Heart left ventricle (tissue), 16 donors: ENCODE measurements at regions not wholly inside any gene's neighbourhood (a gene's known extent, or its start where the extent isn't known, plus 50 kb on each side); places are given as distances from the start of the nearest gene placed in this dataset.

Experiments used
- ATAC-seq, 4 donors: fragments of 200-7000 bp; cut with Tn5 transposase; one replicate each; pipeline ENCODE4 v1.9.1; 2020 to 2022; ENCODE audit warnings: moderate library complexity in 4 of 4, mild to moderate bottlenecking in 3 of 4, moderate number of reproducible peaks in 1 of 4
- DNase-seq, 5 donors: peaks; one replicate each; pipeline ENCODE4 v3.0.0-alpha.2; 2020
- H3K27ac ChIP-seq, 12 donors: fragments of 200-600 bp; sonication (generic) in 4 of 12; one replicate each; pipeline versions ENCODE4 v1.5.0 to v1.8.0; 2016 to 2022; ENCODE audit warnings: mild to moderate bottlenecking in 2 of 12
- H3K27me3 ChIP-seq, 9 donors: fragments of 200-600 bp; sonication (generic) in 2 of 9; one replicate each; pipeline versions ENCODE4 v1.5.1 to v1.8.0; 2016 to 2022; ENCODE audit warnings: mild to moderate bottlenecking in 3 of 9
- H3K36me3 ChIP-seq, 9 donors: fragments of 200-600 bp; sonication (generic) in 2 of 9; one replicate each; pipeline versions ENCODE4 v1.5.0 to v1.8.0; 2018 to 2022; ENCODE audit warnings: mild to moderate bottlenecking in 2 of 9
- H3K4me1 ChIP-seq, 12 donors: fragments of 200-600 bp; sonication (generic) in 4 of 12; one replicate each; pipeline versions ENCODE4 v1.5.0 to v1.8.0; 2016 to 2022; ENCODE audit warnings: mild to moderate bottlenecking in 3 of 12
- H3K4me3 ChIP-seq, 12 donors: fragments of 200-600 bp; sonication (generic) in 4 of 12; one replicate each; pipeline versions ENCODE4 v1.5.0 to v1.8.0; 2017 to 2022; ENCODE audit warnings: mild to moderate bottlenecking in 9 of 12, moderate library complexity in 4 of 12
- H3K9me3 ChIP-seq, 12 donors: fragments of 200-600 bp; sonication (generic) in 4 of 12; one replicate each; pipeline versions ENCODE4 v1.5.0 to v1.8.0; 2016 to 2022; ENCODE audit warnings: mild to moderate bottlenecking in 1 of 12
- POLR2A ChIP-seq, 2 donors: fragments of 450-650 bp; IDR thresholded peaks; one replicate each; pipeline ENCODE4 v1.6.1; 2017; ENCODE audit warnings: antibody characterized with exemption in 2 of 2, mild to moderate bottlenecking in 2 of 2, moderate library complexity in 2 of 2
- WGBS, 4 donors: extraction: QIAGEN DNeasy Blood & Tissue Kit in 2 of 4; methylation state at CpG; one replicate each; pipeline versions ENCODE4 v1.1.5 to v1.1.7; 2013 to 2018; 5-methylcytosine and 5-hydroxymethylcytosine counted together
- intact Hi-C, 10 donors: fragments of 100-400 bp; cut with DNase I; formaldehyde crosslinking; loops; one replicate each; pipeline versions ENCODE4 v1.11.1 to v1.14.2; 2022
- TF ChIP-seq, protein P1 (sequence below), 12 donors: fragments of 200-600 bp; sonication (generic) in 4 of 12; IDR thresholded peaks; one replicate each; pipeline versions ENCODE4 v1.5.0 to v1.8.0; 2018 to 2022; ENCODE audit warnings: antibody characterized with exemption in 12 of 12, mild to moderate bottlenecking in 5 of 12
- donor health status: ischemic (EF 13 %, LVEDD 7.1; RV severe dilation, severe dysfunction).
- donor health status: healthy with polysubstance abuse.
- donor health status: DM: no; HTN: yes; CAD: no.
- donor health status: DM: no; HTN: no; CAD: no.
- donor health status: ischemic (EF 25% LVEDD 6.9; RV normal size, moderate dysfunction).
- donor health status: ischemic (EF 25% LVEDD 5.7; RV mildly dilated, moderate dysfunction).
- donor health status: healthy.
- donor health status: DM: yes; HTN: yes; CAD: no.
- donor health status: ischemic (EF 35%, LVEDD 5.7; RV mildly dilated, moderate dysfunction).
- donor health status: nonischemic (EF 11% LVEDD 7.7; RV severe dilation, severe dysfunction).
- donor health status: DM: yes; HTN: yes; CAD: no.
- donor health status: PGD.
- donor health status: ischemic (EF 29% LVEDD 5.4; RV normal size, mild dysfunction).
- donor health status: nonischemic (EF 23%, LVEDD 6.1; RV moderate dilation, normal function).

DNA sequence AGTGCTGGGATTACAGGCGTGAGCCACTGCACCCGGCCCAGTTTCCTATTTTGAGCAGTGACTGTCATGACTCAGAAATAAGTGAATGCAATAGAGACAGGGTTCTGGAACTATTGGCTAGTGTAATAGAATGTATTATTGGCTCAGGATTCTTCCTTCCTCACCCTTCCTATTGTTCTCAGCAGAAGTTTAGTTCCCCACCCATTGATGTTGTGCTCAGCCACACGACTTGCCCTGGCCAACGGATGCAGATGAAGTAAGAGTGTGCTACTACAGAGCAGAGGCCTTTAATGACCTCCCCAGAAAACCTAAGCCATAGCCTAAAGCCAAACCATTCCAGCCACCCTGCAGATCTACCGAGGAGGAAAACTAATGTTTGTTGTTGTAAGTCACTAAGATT is 287.9 kb downstream of the AGTPBP1 start:
- intact Hi-C loops: loop anchor here in 2 of 10 donors (5.0 to 10.0 kb wide), 2 partner anchors 68 to 81 kb away; no protein-coding TSS in a partner anchor
- peaks cover 0 to 9% (median 0%) of the 10 kb centered on the region in 12 donors for H3K9me3 ChIP-seq
- DNase-seq (peak in 4 of 5 donors; percentile 38 to 49 (median 43)), ATAC-seq (peak; percentile 71 to 99 (median 84))
- WGBS, 4 donors: 53 to 66% (median 62%) methylated on average over 5 of the region's 5 CpGs
- no peaks in the 10 kb centered on the region for H3K36me3 ChIP-seq
- peak overlapping the region in 3 of 12 donors; percentile 29 to 60 (median 43) for H3K27ac ChIP-seq
- TF ChIP-seq, protein P1, sequence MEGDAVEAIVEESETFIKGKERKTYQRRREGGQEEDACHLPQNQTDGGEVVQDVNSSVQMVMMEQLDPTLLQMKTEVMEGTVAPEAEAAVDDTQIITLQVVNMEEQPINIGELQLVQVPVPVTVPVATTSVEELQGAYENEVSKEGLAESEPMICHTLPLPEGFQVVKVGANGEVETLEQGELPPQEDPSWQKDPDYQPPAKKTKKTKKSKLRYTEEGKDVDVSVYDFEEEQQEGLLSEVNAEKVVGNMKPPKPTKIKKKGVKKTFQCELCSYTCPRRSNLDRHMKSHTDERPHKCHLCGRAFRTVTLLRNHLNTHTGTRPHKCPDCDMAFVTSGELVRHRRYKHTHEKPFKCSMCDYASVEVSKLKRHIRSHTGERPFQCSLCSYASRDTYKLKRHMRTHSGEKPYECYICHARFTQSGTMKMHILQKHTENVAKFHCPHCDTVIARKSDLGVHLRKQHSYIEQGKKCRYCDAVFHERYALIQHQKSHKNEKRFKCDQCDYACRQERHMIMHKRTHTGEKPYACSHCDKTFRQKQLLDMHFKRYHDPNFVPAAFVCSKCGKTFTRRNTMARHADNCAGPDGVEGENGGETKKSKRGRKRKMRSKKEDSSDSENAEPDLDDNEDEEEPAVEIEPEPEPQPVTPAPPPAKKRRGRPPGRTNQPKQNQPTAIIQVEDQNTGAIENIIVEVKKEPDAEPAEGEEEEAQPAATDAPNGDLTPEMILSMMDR (IDR thresholded peaks at IDR 0.05): no peak
- TF ChIP-seq POLR2A (IDR thresholded peaks at IDR 0.05): no peak
- H3K4me3 ChIP-seq: no peak overlapping the region
- H3K4me1 ChIP-seq: peaks cover 0 to 4% (median 0%) of the 10 kb centered on the region in 12 donors
- no peaks in the 10 kb centered on the region for H3K27me3 ChIP-seq

DNA sequence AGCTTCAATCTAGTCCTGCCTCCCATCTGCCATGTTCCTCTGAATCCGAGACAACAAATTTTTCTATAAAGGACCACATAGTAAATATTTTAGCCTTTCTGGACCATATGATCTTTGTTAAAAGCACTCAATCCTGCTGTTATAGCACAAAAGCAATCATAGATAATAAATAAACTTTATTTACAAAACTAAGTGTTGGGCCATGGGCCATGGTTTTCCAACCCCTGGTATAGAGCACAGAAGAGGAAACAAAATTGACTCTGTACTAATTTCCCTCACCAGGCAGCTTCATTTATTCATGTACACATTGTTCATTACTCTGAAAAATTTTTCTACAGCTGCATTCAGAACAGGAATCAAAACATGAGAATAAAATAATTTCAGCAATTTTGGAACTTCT is 288.9 kb downstream of the AGTPBP1 start:
- WGBS, 4 donors: 0 to 100% (median 54%) methylated on average over 1 of the region's 1 CpG
- ATAC-seq: no peak
- intact Hi-C loops: loop anchor here in 2 of 10 donors (5.0 to 10.0 kb wide), 2 partner anchors 69 to 82 kb away; no protein-coding TSS in a partner anchor

DNA sequence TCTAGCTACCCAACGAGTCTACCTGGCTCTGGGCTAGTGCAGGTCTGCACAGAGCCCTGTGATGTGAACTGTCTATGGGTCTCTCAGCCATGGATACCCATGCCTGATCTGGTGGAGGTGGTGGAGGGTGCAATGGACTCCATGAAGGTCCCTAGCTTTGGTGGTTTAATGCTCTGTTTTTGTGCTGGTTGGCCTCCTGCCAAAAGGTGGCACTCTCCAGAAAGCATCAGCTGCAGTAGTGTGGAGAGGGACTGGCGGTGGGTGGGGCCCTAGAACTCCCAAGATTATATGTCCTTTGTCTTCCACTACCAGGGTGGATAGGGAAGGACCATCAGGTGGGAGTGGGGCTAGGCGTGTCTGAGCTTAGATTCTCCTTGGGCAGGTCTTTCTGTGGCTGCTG is 290.1 kb downstream of the AGTPBP1 start:
- intact Hi-C loops: loop anchor here in 2 of 10 donors (5.0 to 10.0 kb wide), 2 partner anchors 71 to 83 kb away; no protein-coding TSS in a partner anchor
- ATAC-seq (no peak), DNase-seq (no peak)
- Histone ChIP-seq H3K27me3 (no peaks in the 10 kb centered on the region), H3K4me1 (peaks cover 0 to 4% (median 0%) of the 10 kb centered on the region in 12 donors), H3K27ac (no peak overlapping the region), H3K4me3 (no peak overlapping the region), H3K36me3 (no peaks in the 10 kb centered on the region), H3K9me3 (peaks cover 0 to 9% (median 0%) of the 10 kb centered on the region in 12 donors)
- WGBS, 4 donors: 75 to 94% (median 86%) methylated on average over 3 of the region's 3 CpGs
- no peak for TF ChIP-seq POLR2A (IDR thresholded peaks at IDR 0.05)
- TF ChIP-seq, protein P1 (IDR thresholded peaks at IDR 0.05): no peak

More for the DNA sequence above, 288.9 kb downstream of the AGTPBP1 start:
- no peaks in the 10 kb centered on the region for H3K36me3 ChIP-seq
- H3K27ac ChIP-seq: no peak overlapping the region
- peaks cover 0 to 4% (median 0%) of the 10 kb centered on the region in 12 donors for H3K4me1 ChIP-seq
- no peaks in the 10 kb centered on the region for H3K27me3 ChIP-seq
- no peak overlapping the region for H3K4me3 ChIP-seq
- H3K9me3 ChIP-seq: peaks cover 0 to 9% (median 0%) of the 10 kb centered on the region in 12 donors
- no peak for DNase-seq
- TF ChIP-seq, protein P1 (IDR thresholded peaks at IDR 0.05): no peak
- no peak for TF ChIP-seq POLR2A (IDR thresholded peaks at IDR 0.05)

DNA sequence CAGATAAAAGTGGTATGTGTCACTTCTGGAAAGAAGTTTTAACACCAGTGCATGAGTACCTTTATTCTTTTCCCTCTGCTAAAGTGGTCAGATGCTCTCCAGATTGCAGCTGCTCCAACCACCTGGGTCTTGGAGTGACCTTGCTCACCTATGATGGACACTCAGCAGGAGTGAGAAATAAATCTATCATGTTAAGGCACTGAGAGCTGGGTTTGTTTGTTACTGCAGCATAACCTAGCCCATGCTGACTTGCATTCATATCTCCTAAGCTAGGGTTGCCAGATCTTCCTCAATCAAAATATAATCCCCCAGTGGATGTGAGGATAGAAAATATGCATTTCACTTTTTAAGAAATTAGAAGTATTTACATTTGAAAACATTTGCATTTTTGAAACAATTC is 295.9 kb downstream of the AGTPBP1 start:
- peaks cover 0 to 15% (median 0%) of the 10 kb centered on the region in 12 donors for H3K9me3 ChIP-seq
- H3K4me1 ChIP-seq: no peaks in the 10 kb centered on the region
- no peaks in the 10 kb centered on the region for H3K27me3 ChIP-seq
- H3K4me3 ChIP-seq: no peak overlapping the region
- no peak for ATAC-seq
- no peak overlapping the region for H3K27ac ChIP-seq
- no peak for DNase-seq
- TF ChIP-seq, protein P1 (IDR thresholded peaks at IDR 0.05): no peak
- TF ChIP-seq POLR2A (IDR thresholded peaks at IDR 0.05): no peak
- intact Hi-C loops: no loop called here
- H3K36me3 ChIP-seq: no peaks in the 10 kb centered on the region
